ENCODE measurements at regions not wholly inside any gene's neighbourhood (a gene's known extent, or its start where the extent isn't known, plus 50 kb on each side); places are given as distances from the start of the nearest gene placed in this dataset.

DNA sequence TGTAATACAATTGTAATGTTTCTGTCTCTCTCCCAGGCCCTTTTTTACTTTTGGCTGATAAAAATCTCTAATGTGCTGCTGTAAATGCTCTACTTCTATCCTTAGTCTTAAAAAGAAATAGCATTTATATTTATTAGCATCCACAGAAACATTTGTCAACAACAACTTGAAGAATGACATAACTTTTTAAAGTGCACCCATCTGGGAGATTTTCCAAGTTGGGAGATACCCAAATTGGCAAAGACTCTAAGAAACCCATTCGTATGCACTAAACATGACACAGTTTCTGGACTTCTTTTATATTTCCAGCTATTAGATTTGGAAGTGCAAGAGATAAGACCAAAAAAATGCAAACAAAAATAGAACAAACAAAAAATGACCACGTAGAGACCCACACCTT is 2287.4 kb upstream of the WWC1 start:
- H3K36me3 ChIP-seq (replicated peaks; ENCODE audit: control insufficient read depth, insufficient read depth, low read length): no peaks in the 10 kb centered on the region
- DNase-seq: no peak
- no peaks in the 10 kb centered on the region for H3K27me3 ChIP-seq (ENCODE audit: control insufficient read depth, insufficient read depth, low read length)
- no peak overlapping the region for H3K4me3 ChIP-seq (ENCODE audit: insufficient read depth, low read depth, low read length)

DNA sequence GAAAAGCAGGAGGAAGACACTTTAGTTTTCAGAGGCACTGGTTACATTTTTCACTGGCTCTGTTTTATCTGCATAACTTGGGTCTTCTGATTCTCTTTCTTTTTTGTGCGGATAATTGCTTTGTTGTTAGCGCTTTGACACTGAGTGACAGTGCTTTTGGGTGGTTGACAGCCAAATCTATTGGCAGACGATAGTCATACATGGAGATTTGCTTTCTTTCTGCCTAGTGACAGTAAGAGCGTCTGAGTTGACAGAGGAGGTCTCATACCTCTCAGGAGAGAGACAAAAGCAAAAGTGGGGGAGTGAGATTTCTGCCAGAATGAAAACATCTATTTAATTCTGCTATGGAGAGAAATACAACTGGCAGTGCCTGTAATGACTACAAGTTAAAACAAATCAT is 2278.0 kb upstream of the WWC1 start:
- H3K27me3 ChIP-seq (ENCODE audit: control insufficient read depth, insufficient read depth, low read length): no peaks in the 10 kb centered on the region
- no peak overlapping the region for H3K4me3 ChIP-seq (ENCODE audit: insufficient read depth, low read depth, low read length)
- H3K36me3 ChIP-seq (replicated peaks; ENCODE audit: control insufficient read depth, insufficient read depth, low read length): no peaks in the 10 kb centered on the region
- DNase-seq: no peak

DNA sequence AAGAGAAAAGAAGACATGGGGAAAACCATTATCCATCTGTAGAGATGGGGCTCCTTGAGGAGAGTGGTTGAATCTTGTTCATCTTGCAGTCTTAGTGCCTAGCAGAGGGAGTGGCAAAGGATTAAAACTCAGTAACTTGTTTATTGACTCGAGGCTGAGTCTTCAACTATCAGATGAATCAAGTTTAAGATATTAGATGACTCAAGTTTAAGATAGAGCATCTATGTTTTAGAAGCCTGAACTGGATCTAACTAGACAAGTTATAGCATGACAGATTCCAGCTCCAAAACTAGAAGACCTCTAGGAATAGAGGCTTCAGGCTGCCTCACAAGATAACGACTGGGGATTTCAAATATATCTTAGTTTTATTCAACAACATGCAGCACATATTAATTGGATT is 2277.2 kb upstream of the WWC1 start:
- no peaks in the 10 kb centered on the region for H3K36me3 ChIP-seq (replicated peaks; ENCODE audit: control insufficient read depth, insufficient read depth, low read length)
- no peak overlapping the region for H3K4me3 ChIP-seq (ENCODE audit: insufficient read depth, low read depth, low read length)
- no peaks in the 10 kb centered on the region for H3K27me3 ChIP-seq (ENCODE audit: control insufficient read depth, insufficient read depth, low read length)
- DNase-seq: no peak

DNA sequence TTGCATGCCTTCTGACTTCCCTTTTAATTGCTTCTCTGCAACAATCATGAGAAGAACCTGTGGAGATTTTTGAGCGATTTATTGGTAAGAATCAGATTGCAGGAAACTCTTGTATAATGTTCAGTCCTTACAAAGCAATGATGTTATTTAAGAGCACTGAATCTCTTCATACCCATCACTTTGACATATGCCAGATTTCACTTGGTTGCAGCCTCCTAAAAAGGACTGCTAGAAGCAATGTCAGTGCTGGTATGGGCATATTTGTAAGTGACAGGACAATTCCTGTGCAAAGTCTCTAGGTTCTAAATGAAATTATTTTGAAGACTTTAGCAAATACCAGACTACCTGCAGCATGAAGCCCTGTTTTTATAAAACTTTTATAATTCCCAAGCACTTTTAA is 2272.7 kb upstream of the WWC1 start:
- DNase-seq: no peak
- no peak overlapping the region for H3K4me3 ChIP-seq (ENCODE audit: insufficient read depth, low read depth, low read length)
- H3K27me3 ChIP-seq (ENCODE audit: control insufficient read depth, insufficient read depth, low read length): no peaks in the 10 kb centered on the region
- H3K36me3 ChIP-seq (replicated peaks; ENCODE audit: control insufficient read depth, insufficient read depth, low read length): no peaks in the 10 kb centered on the region

DNA sequence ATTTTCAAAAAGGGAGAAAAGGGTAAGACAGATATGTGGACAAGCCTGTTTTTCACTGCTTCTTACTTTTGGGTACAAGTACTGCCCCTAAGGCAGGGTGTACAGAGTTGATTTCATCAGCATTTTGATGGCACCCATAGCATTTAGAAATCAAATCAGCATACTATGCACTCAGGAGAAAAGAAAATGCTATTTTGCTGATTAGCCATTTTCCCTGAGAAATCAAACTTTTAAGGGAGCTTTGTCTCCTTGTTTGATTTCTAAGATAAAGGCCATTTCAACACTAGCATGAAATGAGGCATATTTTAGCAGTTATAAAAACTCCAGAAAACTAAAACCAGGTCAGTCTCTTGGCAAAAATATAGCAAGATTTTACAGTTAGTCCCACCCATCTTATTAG is 2269.4 kb upstream of the WWC1 start:
- no peaks in the 10 kb centered on the region for H3K27me3 ChIP-seq (ENCODE audit: control insufficient read depth, insufficient read depth, low read length)

DNA sequence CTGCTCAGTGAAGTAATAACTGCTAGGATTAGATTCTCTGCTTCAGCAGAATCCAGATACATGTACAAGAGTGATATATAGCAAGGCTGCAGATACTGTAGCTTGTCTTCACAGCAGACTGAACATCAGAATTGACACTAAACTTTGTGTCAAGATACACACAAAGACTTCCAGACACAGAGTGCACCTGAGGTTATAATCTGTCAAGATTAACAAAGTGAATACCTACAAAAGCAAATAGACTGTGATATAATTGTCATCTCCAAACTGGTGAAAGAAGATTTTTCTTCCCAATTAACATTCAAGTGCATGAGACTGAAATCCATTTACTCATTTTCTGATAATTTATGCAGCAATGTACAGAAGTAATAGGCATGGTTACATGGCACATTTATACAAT is 2266.5 kb upstream of the WWC1 start:
- no peaks in the 10 kb centered on the region for H3K27me3 ChIP-seq (ENCODE audit: control insufficient read depth, insufficient read depth, low read length)
- H3K36me3 ChIP-seq (replicated peaks; ENCODE audit: control insufficient read depth, insufficient read depth, low read length): no peaks in the 10 kb centered on the region

More for the DNA sequence above, 2269.4 kb upstream of the WWC1 start:
- no peaks in the 10 kb centered on the region for H3K36me3 ChIP-seq (replicated peaks; ENCODE audit: control insufficient read depth, insufficient read depth, low read length)
- DNase-seq: no peak
- H3K4me3 ChIP-seq (ENCODE audit: insufficient read depth, low read depth, low read length): no peak overlapping the region

DNA sequence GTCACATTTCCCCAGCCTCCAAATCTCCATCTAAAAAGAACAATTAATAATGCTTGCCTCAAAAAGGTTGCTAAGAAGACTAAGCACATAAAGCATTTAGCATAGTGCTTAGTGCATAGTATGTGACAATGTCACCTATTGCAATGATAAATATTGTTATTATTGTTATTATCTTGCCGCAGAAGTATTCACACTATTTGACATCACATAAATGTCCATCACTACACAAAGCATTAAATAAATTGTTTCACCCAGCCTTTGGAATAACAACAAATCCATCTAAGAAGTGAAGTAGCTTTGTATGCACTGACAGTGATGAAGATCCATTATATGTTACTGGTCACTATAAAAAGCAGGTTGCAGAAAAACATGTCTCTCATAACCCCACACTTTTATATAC is 2263.9 kb upstream of the WWC1 start:
- DNase-seq: no peak
- Histone ChIP-seq H3K36me3 (replicated peaks; ENCODE audit: control insufficient read depth, insufficient read depth, low read length) (no peaks in the 10 kb centered on the region), H3K27me3 (ENCODE audit: control insufficient read depth, insufficient read depth, low read length) (no peaks in the 10 kb centered on the region)

More for the DNA sequence above, 2266.5 kb upstream of the WWC1 start:
- DNase-seq: no peak
- no peak overlapping the region for H3K4me3 ChIP-seq (ENCODE audit: insufficient read depth, low read depth, low read length)

DNA sequence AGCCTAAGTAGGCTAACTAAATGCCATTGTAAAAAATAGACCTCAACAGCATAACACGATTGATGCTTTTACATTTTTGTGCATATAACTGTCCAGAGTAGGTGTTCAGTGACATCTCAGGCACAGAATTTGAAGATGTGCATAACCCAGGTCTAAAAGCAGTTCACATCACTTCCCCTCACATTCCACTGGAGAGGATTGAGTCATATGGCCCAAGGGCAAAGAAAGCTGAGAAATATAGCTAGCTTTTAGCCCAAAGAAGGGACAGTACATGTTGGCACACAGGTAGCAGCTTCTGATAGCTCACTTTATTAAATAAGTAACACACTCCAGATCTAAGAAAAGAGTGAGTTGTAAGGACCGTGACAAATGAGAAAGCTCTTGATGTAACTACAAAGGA is 2259.5 kb upstream of the WWC1 start:
- H3K4me3 ChIP-seq (ENCODE audit: insufficient read depth, low read depth, low read length): no peak overlapping the region
- H3K27me3 ChIP-seq (ENCODE audit: control insufficient read depth, insufficient read depth, low read length): no peaks in the 10 kb centered on the region
- H3K36me3 ChIP-seq (replicated peaks; ENCODE audit: control insufficient read depth, insufficient read depth, low read length): no peaks in the 10 kb centered on the region
- no peak for DNase-seq

More for the DNA sequence above, 2263.9 kb upstream of the WWC1 start:
- H3K4me3 ChIP-seq (ENCODE audit: insufficient read depth, low read depth, low read length): no peak overlapping the region

DNA sequence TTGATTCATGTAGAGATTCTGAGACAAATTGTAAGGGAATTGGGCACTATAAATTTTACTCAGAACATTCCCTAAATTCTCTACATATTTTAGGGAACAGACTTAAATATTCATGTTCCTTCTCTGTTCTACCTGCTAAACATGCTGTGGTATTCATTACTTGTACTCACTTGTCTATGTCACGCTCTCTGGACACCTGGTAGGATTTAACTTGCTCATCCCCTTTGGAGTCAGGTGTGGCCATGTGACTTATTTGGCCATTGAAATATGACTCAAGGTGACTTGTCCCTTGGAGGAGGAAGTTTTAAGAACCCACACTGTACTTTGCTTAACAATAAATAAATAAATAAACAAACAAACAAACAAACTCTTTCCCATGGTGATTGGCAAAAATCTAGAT is 2258.8 kb upstream of the WWC1 start:
- Histone ChIP-seq H3K4me3 (ENCODE audit: insufficient read depth, low read depth, low read length) (no peak overlapping the region), H3K36me3 (replicated peaks; ENCODE audit: control insufficient read depth, insufficient read depth, low read length) (no peaks in the 10 kb centered on the region)
- no peak for DNase-seq

DNA sequence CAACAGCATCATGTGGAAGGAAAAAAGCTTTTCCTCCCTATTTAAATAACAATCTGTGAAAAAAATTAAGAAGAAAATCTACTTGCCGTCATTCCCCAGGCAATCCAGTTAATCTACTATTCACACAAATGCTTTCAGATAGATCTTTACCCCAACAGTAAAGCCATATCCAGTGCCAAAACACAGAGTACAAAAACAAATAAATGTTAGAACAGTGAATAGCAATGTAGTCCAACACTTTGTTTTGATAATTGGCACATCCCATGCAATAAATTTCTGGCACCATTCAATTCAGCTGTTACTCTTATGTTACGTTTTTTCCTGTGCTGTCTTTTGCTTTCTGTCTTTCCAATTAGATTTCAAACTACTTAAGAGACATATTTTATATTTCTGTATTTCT is 2245.5 kb upstream of the WWC1 start:
- DNase-seq: no peak
- Histone ChIP-seq H3K4me3 (ENCODE audit: insufficient read depth, low read depth, low read length) (no peak overlapping the region), H3K36me3 (replicated peaks; ENCODE audit: control insufficient read depth, insufficient read depth, low read length) (no peaks in the 10 kb centered on the region), H3K27me3 (ENCODE audit: control insufficient read depth, insufficient read depth, low read length) (no peaks in the 10 kb centered on the region)

More for the DNA sequence above, 2258.8 kb upstream of the WWC1 start:
- H3K27me3 ChIP-seq (ENCODE audit: control insufficient read depth, insufficient read depth, low read length): no peaks in the 10 kb centered on the region

DNA sequence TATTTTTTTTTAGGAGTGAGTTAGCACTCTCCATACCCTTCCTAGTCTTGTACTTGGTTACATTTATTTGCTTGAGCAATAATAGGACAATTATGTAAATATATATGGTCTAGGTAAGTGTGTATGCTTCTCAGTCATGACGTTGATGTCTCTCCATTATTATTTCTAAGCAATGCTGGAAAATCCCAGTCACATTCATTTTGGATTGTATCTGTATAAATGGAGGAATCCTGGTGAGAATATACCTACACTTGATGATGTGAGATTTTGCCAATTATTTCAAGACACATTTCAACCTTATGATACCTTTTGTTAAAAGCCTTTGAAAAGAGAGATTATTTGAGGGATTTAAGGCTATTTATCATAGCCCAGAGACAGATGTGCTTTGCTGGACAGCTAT is 2244.5 kb upstream of the WWC1 start:
- no peak for DNase-seq

DNA sequence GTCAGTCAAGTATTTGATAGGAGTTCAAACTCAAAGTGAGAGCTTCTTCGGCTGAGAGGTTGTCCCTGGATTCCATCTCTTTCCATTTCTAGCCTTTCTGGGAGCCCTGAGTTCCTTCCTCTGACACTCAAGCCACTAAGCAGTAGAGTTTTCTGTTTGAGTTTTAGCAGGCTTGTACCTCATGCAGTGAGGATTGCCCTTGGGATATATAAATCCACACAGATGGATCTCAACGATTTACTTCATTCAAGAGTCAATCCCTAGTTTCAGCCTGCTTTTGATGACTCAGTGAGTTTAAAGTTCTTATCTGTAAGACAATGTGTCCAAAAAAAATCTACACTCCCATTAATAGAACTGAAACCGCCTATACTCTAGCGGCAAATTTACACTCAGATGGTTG is 2240.9 kb upstream of the WWC1 start:
- H3K27me3 ChIP-seq (ENCODE audit: control insufficient read depth, insufficient read depth, low read length): no peaks in the 10 kb centered on the region
- no peaks in the 10 kb centered on the region for H3K36me3 ChIP-seq (replicated peaks; ENCODE audit: control insufficient read depth, insufficient read depth, low read length)
- no peak for DNase-seq
- H3K4me3 ChIP-seq (ENCODE audit: insufficient read depth, low read depth, low read length): no peak overlapping the region

More for the DNA sequence above, 2244.5 kb upstream of the WWC1 start:
- no peaks in the 10 kb centered on the region for H3K27me3 ChIP-seq (ENCODE audit: control insufficient read depth, insufficient read depth, low read length)
- H3K36me3 ChIP-seq (replicated peaks; ENCODE audit: control insufficient read depth, insufficient read depth, low read length): no peaks in the 10 kb centered on the region
- no peak overlapping the region for H3K4me3 ChIP-seq (ENCODE audit: insufficient read depth, low read depth, low read length)

DNA sequence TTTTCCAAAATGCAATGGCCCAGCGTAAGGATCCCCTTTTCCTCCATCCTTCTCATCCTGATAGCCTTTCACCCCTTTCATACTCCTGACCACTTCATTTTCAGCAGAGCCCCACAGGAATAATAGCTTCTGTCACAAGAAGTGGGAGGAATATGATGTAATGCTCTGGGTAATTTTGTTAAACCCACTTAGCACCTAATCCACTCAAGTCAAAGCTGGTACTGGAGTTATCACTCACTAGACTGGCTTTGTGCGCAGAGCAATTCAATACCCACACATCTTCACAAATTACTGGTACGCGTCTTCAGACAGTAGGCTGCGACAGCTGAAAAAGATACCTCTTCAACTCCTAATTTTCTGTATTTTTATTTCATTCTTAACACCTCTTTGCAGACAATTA is 2232.8 kb upstream of the WWC1 start:
- Histone ChIP-seq H3K4me3 (ENCODE audit: insufficient read depth, low read depth, low read length) (no peak overlapping the region), H3K27me3 (ENCODE audit: control insufficient read depth, insufficient read depth, low read length) (no peaks in the 10 kb centered on the region)
- DNase-seq: no peak

DNA sequence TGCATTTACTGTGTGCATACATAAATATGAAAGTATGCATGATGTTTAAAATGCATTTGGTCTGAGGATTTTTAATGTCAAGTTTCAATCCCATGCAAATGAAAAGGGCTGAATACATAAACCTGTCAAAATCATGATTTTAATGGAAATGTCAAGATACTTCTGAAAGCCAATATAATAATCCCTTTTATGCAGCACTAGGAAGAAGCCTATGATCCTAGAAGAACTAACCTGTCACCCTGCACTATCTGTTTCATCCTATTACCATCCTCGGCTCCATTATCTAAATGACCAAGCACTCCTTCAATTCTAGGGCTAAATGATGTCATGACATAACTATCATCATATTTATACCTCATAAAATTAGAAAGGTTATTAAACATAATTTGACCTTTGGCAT is 2229.4 kb upstream of the WWC1 start:
- H3K27me3 ChIP-seq (ENCODE audit: control insufficient read depth, insufficient read depth, low read length): no peaks in the 10 kb centered on the region
- no peaks in the 10 kb centered on the region for H3K36me3 ChIP-seq (replicated peaks; ENCODE audit: control insufficient read depth, insufficient read depth, low read length)
- DNase-seq: no peak
- H3K4me3 ChIP-seq (ENCODE audit: insufficient read depth, low read depth, low read length): no peak overlapping the region

More for the DNA sequence above, 2232.8 kb upstream of the WWC1 start:
- H3K36me3 ChIP-seq (replicated peaks; ENCODE audit: control insufficient read depth, insufficient read depth, low read length): no peaks in the 10 kb centered on the region

DNA sequence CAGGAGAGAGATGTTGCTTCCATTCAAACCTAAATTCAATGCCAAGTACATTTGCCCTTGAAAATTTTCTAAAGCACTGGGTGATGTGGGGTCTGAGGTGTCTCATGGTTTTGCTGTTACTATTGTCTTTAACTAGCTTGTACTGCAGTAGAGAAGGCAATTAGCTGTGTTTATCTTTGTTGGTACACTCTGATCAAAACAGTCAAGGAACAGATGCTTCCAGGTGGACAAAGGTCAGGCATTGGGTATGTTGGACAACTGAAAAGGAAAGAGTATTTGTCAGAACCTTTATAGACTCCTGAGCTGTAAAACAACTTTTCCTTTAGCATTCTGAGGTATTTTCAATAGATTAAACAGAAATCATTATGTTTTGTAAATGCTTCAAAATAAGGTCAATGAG is 2228.7 kb upstream of the WWC1 start:
- H3K27me3 ChIP-seq (ENCODE audit: control insufficient read depth, insufficient read depth, low read length): no peaks in the 10 kb centered on the region
- no peak for DNase-seq
- H3K4me3 ChIP-seq (ENCODE audit: insufficient read depth, low read depth, low read length): no peak overlapping the region
- H3K36me3 ChIP-seq (replicated peaks; ENCODE audit: control insufficient read depth, insufficient read depth, low read length): no peaks in the 10 kb centered on the region

DNA sequence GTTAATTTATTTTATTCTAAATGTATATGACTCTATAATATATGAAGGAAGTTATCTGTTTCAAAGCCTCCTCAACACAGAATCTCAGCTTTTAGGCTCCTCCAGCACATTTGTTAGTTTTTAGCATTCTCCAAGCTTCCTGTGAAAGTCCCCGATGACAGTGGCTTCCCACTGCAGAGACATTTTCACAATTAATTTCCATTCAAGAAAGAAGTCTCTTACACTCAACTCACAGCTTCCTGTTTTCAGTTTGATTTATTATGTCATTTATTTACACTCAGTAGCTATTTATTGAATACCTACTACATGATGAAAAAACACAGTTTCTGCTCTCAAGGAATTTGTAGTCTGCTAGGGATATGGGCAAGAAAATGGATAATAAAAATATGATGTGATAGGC is 2228.2 kb upstream of the WWC1 start:
- Histone ChIP-seq H3K36me3 (replicated peaks; ENCODE audit: control insufficient read depth, insufficient read depth, low read length) (no peaks in the 10 kb centered on the region), H3K4me3 (ENCODE audit: insufficient read depth, low read depth, low read length) (no peak overlapping the region), H3K27me3 (ENCODE audit: control insufficient read depth, insufficient read depth, low read length) (no peaks in the 10 kb centered on the region)
- DNase-seq: no peak
